SK-N-SH (cell line): ENCODE measurements at regions not wholly inside any gene's neighbourhood (a gene's known extent, or its start where the extent isn't known, plus 50 kb on each side); places are given as distances from the start of the nearest gene placed in this dataset.

Experiments
- CTCF ChIA-PET: fragments of 300-600, 350-600 bp; formaldehyde crosslinking; extraction: SDS; loops from one replicate; lab custom pipeline; 2021; lab: Yijun Ruan, JAX
- POLR2A ChIA-PET: fragments of 350-600 bp; sonication (Branson Sonifier 250); formaldehyde crosslinking; extraction: SDS; loops from one replicate; lab custom pipeline; 2020; ENCODE audit warnings: antibody characterized with exemption, inconsistent platforms; lab: Yijun Ruan, JAX
- DNase-seq: peaks from one replicate; pipeline ENCODE4 v3.0.0; 2012
- H2AFZ ChIP-seq: fragments of 200-600 bp; sonication (generic); 2 replicates; pipeline ENCODE4 v1.8.1; 2016; ENCODE audit warnings: antibody characterized with exemption, mild to moderate bottlenecking, low read depth
- H3F3A ChIP-seq: fragments of 200-600 bp; sonication (generic); replicated peaks from 2 replicates; pipeline ENCODE3; 2016; ENCODE audit warnings: antibody characterized with exemption, mild to moderate bottlenecking; ENCODE audit not compliant: insufficient read depth
- H3K27ac ChIP-seq, 2 experiments: fragments of 200-500 bp in 1 of 2; fragments of 200-600 bp in 1 of 2; sonication (Bioruptor generic) in 1 of 2; sonication (generic), shearing (Covaris generic) in 1 of 2; 2 replicates each; pipeline versions ENCODE4 v1.5.1 to v1.6.1; 2014 to 2016; ENCODE audit warnings: low read depth in 2 of 2, inconsistent platforms in 1 of 2, low read length in 1 of 2, mild to moderate bottlenecking in 1 of 2, mixed read lengths in 1 of 2
- H3K27me3 ChIP-seq: fragments of 200-600 bp; sonication (generic), shearing (Covaris generic); 2 replicates; pipeline ENCODE4 v1.6.1; 2016; ENCODE audit warnings: mixed run types; ENCODE audit not compliant: insufficient read depth
- H3K36me3 ChIP-seq, 2 experiments: fragments of 200-500 bp in 1 of 2; fragments of 200-600 bp in 1 of 2; sonication (Bioruptor generic) in 1 of 2; sonication (generic) in 1 of 2; replicated peaks in 1 of 2; 2 replicates each; pipeline versions ENCODE3 to v1.5.1; 2014 to 2016; ENCODE audit warnings: low read length in 1 of 2, mild to moderate bottlenecking in 1 of 2; ENCODE audit not compliant: insufficient read depth in 2 of 2, control insufficient read depth in 1 of 2
- H3K4me1 ChIP-seq, 2 experiments: fragments of 200-500 bp in 1 of 2; fragments of 200-600 bp in 1 of 2; sonication (Bioruptor generic) in 1 of 2; sonication (generic), shearing (Covaris generic) in 1 of 2; 2 replicates each; pipeline versions ENCODE4 v1.5.1 to v1.6.1; 2014 to 2016; ENCODE audit warnings: low read depth in 1 of 2, low read length in 1 of 2, mixed run types in 1 of 2; ENCODE audit not compliant: insufficient read depth in 2 of 2, control insufficient read depth in 1 of 2
- H3K4me2 ChIP-seq: fragments of 200-600 bp; sonication (generic), shearing (Covaris generic); 2 replicates; pipeline ENCODE4 v1.6.1; 2017; ENCODE audit warnings: mixed run types
- H3K4me3 ChIP-seq, 2 experiments: fragments of 200-500 bp in 1 of 2; fragments of 200-600 bp in 1 of 2; sonication (Bioruptor generic) in 1 of 2; sonication (generic), shearing (Covaris generic) in 1 of 2; 2 replicates each; pipeline versions ENCODE4 v1.5.1 to v1.8.1; 2014 to 2016; ENCODE audit warnings: low read depth in 2 of 2, inconsistent platforms in 1 of 2, low read length in 1 of 2, mild to moderate bottlenecking in 1 of 2, mixed read lengths in 1 of 2, moderate library complexity in 1 of 2
- H3K79me2 ChIP-seq: fragments of 200-600 bp; sonication (generic); 2 replicates; pipeline ENCODE4 v1.8.1; 2017; ENCODE audit warnings: mild to moderate bottlenecking; ENCODE audit not compliant: insufficient read depth
- H3K9ac ChIP-seq: fragments of 200-600 bp; sonication (generic); 2 replicates; pipeline ENCODE4 v1.6.1; 2017; ENCODE audit warnings: mixed run types
- H3K9me2 ChIP-seq: fragments of 200-600 bp; sonication (generic); 2 replicates; pipeline ENCODE4 v1.6.1; 2017; ENCODE audit warnings: mixed run types
- H3K9me3 ChIP-seq: fragments of 200-600 bp; sonication (generic); 2 replicates; pipeline ENCODE4 v1.6.1; 2017; ENCODE audit warnings: mixed run types, mild to moderate bottlenecking, moderate library complexity
- H4K20me1 ChIP-seq: fragments of 200-600 bp; sonication (generic); 2 replicates; pipeline ENCODE4 v1.6.1; 2017; ENCODE audit warnings: mild to moderate bottlenecking, mixed run types; ENCODE audit not compliant: insufficient read depth
- EP300 ChIP-seq, 2 experiments: IDR thresholded peaks; 2 replicates each; pipeline versions ENCODE4 v1.4.0 to v1.6.1; 2012; ENCODE audit warnings: borderline replicate concordance in 1 of 2, low read depth in 1 of 2, low read length in 1 of 2
- EZH2phosphoT487 ChIP-seq: fragments of 200-600 bp; sonication (generic); IDR thresholded peaks from 2 replicates; pipeline ENCODE4 v1.6.1; 2017; ENCODE audit warnings: low read depth, mixed run types, mild to moderate bottlenecking, antibody characterized with exemption, moderate library complexity, borderline replicate concordance
- FOXM1 ChIP-seq: IDR thresholded peaks from 2 replicates; pipeline ENCODE4 v1.4.0; 2012; ENCODE audit warnings: low read depth, mild to moderate bottlenecking
- GABPA ChIP-seq: IDR thresholded peaks from 2 replicates; pipeline ENCODE4 v1.4.0; 2012; ENCODE audit warnings: low read depth, mild to moderate bottlenecking
- GATA2 ChIP-seq: sonication (generic); formaldehyde crosslinking; IDR thresholded peaks from 2 replicates; pipeline ENCODE4 v1.5.0; 2020; ENCODE audit warnings: mild to moderate bottlenecking, missing genetic modification reagents
- MXI1 ChIP-seq: IDR thresholded peaks from 2 replicates; pipeline ENCODE4 v1.6.1; 2012; ENCODE audit warnings: mild to moderate bottlenecking, low read depth, low read length, improper control_type of control experiment
- POLR2AphosphoS5 ChIP-seq: IDR thresholded peaks from 2 replicates; pipeline ENCODE4 v1.6.1; 2012; ENCODE audit warnings: low read depth, low read length
- RFX5 ChIP-seq: IDR thresholded peaks from 2 replicates; pipeline ENCODE4 v1.6.1; 2012; ENCODE audit warnings: mild to moderate bottlenecking, improper control_type of control experiment, low read length
- RXRA ChIP-seq: IDR thresholded peaks from 2 replicates; pipeline ENCODE4 v1.4.0; 2012; ENCODE audit warnings: low read depth, mild to moderate bottlenecking, borderline replicate concordance
- TAF1 ChIP-seq: IDR thresholded peaks from 2 replicates; pipeline ENCODE4 v1.6.1; 2012; ENCODE audit warnings: low read depth, mild to moderate bottlenecking, low read length, moderate library complexity, borderline replicate concordance
- YY1 ChIP-seq: IDR thresholded peaks from 2 replicates; pipeline ENCODE4 v1.4.0; 2012; ENCODE audit warnings: low read depth, mild to moderate bottlenecking
- WGBS: methylation state at CpG from one replicate; pipeline ENCODE4 v1.1.6; 2017; ENCODE audit warnings: low lambda C conversion rate; 5-methylcytosine and 5-hydroxymethylcytosine counted together
- TF ChIP-seq, protein P1 (sequence below): IDR thresholded peaks from 2 replicates; pipeline ENCODE4 v1.6.1; 2012; ENCODE audit warnings: mild to moderate bottlenecking, low read depth, low read length, moderate library complexity

DNA sequence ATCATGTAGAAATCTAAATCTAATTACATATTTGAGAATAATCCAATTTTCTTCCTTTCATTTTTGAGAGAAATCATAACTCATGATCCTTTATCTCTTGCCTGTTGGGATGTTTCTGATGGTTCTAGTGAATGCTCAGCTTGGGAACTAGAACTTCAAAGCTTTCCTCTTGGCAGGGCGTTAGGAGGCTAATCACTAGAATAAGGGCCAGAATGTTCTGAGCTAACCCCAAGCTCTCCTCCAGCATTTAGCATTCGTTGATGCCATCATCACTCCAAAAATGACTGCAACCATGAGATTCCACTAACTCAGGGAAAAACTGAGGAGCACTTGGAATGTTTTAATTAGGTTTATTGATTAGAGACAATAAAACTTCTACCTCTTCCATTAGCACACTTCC lies 93.9 kb upstream of the DPT start:
- 63% methylated on average over 2 of the region's 2 CpGs for WGBS

DNA sequence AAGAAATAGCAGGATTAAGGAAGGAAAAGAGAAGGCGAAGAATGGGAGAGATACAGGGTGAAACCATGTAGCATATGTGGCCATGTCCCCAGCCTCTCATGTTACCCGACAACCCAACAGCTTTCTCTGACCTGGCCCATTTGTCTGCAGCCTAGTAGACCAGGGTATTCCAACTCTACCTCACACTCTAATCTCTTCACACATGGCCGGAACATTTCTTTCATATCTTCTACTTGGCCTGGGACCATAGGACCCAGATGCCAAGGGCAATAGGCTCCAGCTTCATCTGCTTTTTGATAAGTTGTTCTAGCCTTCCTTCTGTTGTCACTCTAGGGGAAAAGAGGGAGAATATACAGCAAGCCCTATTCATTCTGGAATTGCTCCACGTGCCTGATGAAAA lies 95.0 kb upstream of the DPT start:
- H3K4me3 ChIP-seq, result no peak overlapping the region
- no peaks in the 10 kb centered on the region for H3F3A ChIP-seq
- no peak overlapping the region for H3K27ac ChIP-seq
- TF ChIP-seq GABPA (no peak), EZH2phosphoT487 (no peak), RXRA (no peak)
- TF ChIP-seq, protein P1, sequence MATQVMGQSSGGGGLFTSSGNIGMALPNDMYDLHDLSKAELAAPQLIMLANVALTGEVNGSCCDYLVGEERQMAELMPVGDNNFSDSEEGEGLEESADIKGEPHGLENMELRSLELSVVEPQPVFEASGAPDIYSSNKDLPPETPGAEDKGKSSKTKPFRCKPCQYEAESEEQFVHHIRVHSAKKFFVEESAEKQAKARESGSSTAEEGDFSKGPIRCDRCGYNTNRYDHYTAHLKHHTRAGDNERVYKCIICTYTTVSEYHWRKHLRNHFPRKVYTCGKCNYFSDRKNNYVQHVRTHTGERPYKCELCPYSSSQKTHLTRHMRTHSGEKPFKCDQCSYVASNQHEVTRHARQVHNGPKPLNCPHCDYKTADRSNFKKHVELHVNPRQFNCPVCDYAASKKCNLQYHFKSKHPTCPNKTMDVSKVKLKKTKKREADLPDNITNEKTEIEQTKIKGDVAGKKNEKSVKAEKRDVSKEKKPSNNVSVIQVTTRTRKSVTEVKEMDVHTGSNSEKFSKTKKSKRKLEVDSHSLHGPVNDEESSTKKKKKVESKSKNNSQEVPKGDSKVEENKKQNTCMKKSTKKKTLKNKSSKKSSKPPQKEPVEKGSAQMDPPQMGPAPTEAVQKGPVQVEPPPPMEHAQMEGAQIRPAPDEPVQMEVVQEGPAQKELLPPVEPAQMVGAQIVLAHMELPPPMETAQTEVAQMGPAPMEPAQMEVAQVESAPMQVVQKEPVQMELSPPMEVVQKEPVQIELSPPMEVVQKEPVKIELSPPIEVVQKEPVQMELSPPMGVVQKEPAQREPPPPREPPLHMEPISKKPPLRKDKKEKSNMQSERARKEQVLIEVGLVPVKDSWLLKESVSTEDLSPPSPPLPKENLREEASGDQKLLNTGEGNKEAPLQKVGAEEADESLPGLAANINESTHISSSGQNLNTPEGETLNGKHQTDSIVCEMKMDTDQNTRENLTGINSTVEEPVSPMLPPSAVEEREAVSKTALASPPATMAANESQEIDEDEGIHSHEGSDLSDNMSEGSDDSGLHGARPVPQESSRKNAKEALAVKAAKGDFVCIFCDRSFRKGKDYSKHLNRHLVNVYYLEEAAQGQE, result no peak
- no peak overlapping the region for H2AFZ ChIP-seq
- H3K27me3 ChIP-seq, result no peaks in the 10 kb centered on the region
- no peaks in the 10 kb centered on the region for H3K9me3 ChIP-seq
- H3K9ac ChIP-seq, result no peak overlapping the region
- no peaks in the 10 kb centered on the region for H3K79me2 ChIP-seq
- H3K4me1 ChIP-seq, result no peaks in the 10 kb centered on the region; a peak in 1 of 4 replicates
- ChIA-PET CTCF (interaction anchor here (1.4 kb wide), 1 partner anchor 34 kb away, joined by 3 read pairs; no protein-coding TSS in a partner anchor), POLR2A (no interaction called here)
- DNase-seq, result no peak
- WGBS, result 69% methylated on average over 4 of the region's 4 CpGs
- no peaks in the 10 kb centered on the region for H3K9me2 ChIP-seq
- H3K4me2 ChIP-seq, result no peak overlapping the region
- no peaks in the 10 kb centered on the region for H3K36me3 ChIP-seq
- H4K20me1 ChIP-seq, result no peaks in the 10 kb centered on the region

More for the DNA sequence above, 93.9 kb upstream of the DPT start:
- Histone ChIP-seq H3K4me3 (no peak overlapping the region), H3K4me1 (no peaks in the 10 kb centered on the region; a peak in 1 of 4 replicates), H3K9me3 (no peaks in the 10 kb centered on the region), H3K4me2 (no peak overlapping the region), H3K79me2 (no peaks in the 10 kb centered on the region), H4K20me1 (no peaks in the 10 kb centered on the region), H2AFZ (no peak overlapping the region), H3K9me2 (no peaks in the 10 kb centered on the region), H3F3A (no peaks in the 10 kb centered on the region), H3K27ac (no peak overlapping the region), H3K36me3 (no peaks in the 10 kb centered on the region), H3K27me3 (no peaks in the 10 kb centered on the region), H3K9ac (no peak overlapping the region)
- no peak for DNase-seq
- ChIA-PET CTCF (no interaction called here), POLR2A (no interaction called here)
- TF ChIP-seq POLR2AphosphoS5 (no peak), GATA2 (CRISPR knock-in tag) (no peak), EP300 (IDR thresholded peaks at IDR 0.05; ENCODE audit: borderline replicate concordance in 1 of 2, low read depth in 1 of 2, low read length in 1 of 2) (no peak), EZH2phosphoT487 (no peak), RFX5 (no peak), FOXM1 (no peak), YY1 (no peak), TAF1 (no peak), GABPA (no peak), MXI1 (no peak)
